ENCODE measurements at regions not wholly inside any gene's neighbourhood (a gene's known extent, or its start where the extent isn't known, plus 50 kb on each side); places are given as distances from the start of the nearest gene placed in this dataset.

DNA sequence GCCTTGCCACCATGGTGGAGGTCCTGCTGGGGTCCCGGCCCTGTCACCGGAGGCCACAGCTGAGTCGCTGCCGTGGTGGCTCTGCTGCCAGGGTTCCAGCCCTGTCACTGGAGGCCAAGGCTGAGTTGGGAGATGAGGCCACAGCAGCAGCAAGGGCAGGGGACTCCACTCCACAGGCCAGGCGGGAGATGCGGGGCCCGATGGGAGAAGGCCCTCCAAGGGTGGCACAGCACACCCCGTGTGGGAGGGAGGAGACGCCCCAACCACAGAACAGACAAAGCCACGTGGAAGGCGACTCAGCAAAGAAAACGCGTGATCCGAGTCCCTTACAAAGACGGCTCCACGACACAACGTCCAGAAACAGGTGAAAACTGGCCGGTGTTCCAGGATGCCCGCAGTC lies 159.3 kb downstream of the BRD1 start:
- TF ChIP-seq, protein P1, sequence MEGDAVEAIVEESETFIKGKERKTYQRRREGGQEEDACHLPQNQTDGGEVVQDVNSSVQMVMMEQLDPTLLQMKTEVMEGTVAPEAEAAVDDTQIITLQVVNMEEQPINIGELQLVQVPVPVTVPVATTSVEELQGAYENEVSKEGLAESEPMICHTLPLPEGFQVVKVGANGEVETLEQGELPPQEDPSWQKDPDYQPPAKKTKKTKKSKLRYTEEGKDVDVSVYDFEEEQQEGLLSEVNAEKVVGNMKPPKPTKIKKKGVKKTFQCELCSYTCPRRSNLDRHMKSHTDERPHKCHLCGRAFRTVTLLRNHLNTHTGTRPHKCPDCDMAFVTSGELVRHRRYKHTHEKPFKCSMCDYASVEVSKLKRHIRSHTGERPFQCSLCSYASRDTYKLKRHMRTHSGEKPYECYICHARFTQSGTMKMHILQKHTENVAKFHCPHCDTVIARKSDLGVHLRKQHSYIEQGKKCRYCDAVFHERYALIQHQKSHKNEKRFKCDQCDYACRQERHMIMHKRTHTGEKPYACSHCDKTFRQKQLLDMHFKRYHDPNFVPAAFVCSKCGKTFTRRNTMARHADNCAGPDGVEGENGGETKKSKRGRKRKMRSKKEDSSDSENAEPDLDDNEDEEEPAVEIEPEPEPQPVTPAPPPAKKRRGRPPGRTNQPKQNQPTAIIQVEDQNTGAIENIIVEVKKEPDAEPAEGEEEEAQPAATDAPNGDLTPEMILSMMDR (IDR thresholded peaks at IDR 0.05; ENCODE audit: low read length), result no peak
- TF ChIP-seq EZH2 (optimal IDR thresholded peaks at IDR 0.05; ENCODE audit: low read depth, low read length), result no peak
- TF ChIP-seq EZH2phosphoT487 (IDR thresholded peaks at IDR 0.05; ENCODE audit: low read length), result no peak

All from MM.1S (cell line).